ENCODE measurements at regions not wholly inside any gene's neighbourhood (a gene's known extent, or its start where the extent isn't known, plus 50 kb on each side); places are given as distances from the start of the nearest gene placed in this dataset.

DNA sequence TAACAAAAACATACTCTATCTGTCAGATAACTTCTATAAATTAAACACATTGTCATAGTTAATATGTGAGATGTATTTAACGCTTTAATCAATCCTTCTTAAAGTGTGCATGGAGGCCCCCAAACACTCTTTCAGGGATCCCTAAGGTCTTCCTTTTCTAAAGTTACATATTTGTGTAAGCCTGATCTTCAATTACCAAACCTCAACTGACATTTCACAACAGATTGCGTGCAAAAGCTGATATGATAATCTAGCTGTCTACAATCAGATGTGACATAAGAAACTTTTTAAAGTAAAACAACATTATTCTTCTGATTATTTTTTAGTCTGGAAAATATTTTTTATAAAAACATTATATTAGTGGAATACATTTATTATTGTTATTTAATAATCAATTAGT, 1850.4 kb downstream of the OLFM4 start:
- Mint-ChIP-seq H3K4me1 (no peaks in the 10 kb centered on the region), H3K4me3 (no peak overlapping the region), H3K9me3 (peaks cover 2% of the 10 kb centered on the region), H3K27ac (no peak overlapping the region), H3K27me3 (no peaks in the 10 kb centered on the region), H3K36me3 (no peaks in the 10 kb centered on the region)
- CTCF ChIA-PET = no interaction called here
- no peak for DNase-seq

- H3K4me1 Mint-ChIP-seq = no peaks in the 10 kb centered on the region
- H3K4me3 Mint-ChIP-seq = no peak overlapping the region
- DNase-seq = no peak
- CTCF ChIA-PET = no interaction called here
- H3K27me3 Mint-ChIP-seq = no peaks in the 10 kb centered on the region
- H3K9me3 Mint-ChIP-seq = peaks cover 3% of the 10 kb centered on the region
- no peak overlapping the region for H3K27ac Mint-ChIP-seq
- H3K36me3 Mint-ChIP-seq = no peaks in the 10 kb centered on the region
Observed at GRCh38 chr13:54884682-54885081, 1856.1 kb downstream of the OLFM4 start.

DNA sequence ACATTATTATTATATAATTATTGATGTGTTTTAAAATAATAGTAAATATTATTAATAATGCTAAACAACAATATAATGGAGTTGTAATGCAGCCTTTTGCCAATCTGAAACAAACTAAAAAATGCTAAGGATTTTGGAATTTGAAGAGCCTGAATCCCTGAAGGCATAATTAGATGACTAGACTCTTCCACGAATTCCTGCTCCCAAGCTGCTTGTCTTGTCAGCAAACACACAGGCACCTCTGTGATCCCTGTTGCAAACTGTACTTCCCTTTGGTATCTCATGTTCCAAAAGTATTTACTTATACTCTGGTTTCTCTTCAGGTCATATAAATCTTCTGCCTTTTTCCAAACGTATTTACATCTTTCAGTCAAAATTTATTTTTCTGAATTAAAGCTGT, 1862.4 kb downstream of the OLFM4 start:
- Mint-ChIP-seq H3K4me1 (no peaks in the 10 kb centered on the region), H3K9me3 (peaks cover 8% of the 10 kb centered on the region), H3K36me3 (no peaks in the 10 kb centered on the region), H3K27ac (no peak overlapping the region), H3K4me3 (no peak overlapping the region), H3K27me3 (no peaks in the 10 kb centered on the region)
- CTCF ChIA-PET = no interaction called here
- DNase-seq = no peak

DNA sequence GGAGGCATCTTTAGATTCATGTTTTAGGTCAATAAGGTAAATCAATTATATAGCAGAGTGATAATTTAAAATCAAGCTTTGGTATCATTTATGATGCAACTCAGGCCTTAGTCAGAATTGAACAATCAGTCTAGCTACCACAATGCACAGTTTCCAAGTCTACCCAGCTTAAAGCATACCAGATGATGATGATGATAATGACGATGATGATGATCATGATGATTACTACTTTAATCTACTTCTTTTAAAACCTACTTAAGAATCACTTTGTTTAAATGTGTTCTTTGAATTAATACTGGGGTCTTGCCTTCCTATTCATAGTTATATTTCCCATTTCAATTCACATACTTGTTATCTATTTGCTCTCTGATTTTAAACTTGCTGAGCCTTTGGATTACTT, 1872.7 kb downstream of the OLFM4 start:
- H3K27ac Mint-ChIP-seq = no peak overlapping the region
- H3K9me3 Mint-ChIP-seq = peaks cover 1% of the 10 kb centered on the region
- H3K4me1 Mint-ChIP-seq = no peaks in the 10 kb centered on the region
- no peaks in the 10 kb centered on the region for H3K36me3 Mint-ChIP-seq
- no peaks in the 10 kb centered on the region for H3K27me3 Mint-ChIP-seq
- H3K4me3 Mint-ChIP-seq = no peak overlapping the region
- CTCF ChIA-PET = no interaction called here
- no peak for DNase-seq

DNA sequence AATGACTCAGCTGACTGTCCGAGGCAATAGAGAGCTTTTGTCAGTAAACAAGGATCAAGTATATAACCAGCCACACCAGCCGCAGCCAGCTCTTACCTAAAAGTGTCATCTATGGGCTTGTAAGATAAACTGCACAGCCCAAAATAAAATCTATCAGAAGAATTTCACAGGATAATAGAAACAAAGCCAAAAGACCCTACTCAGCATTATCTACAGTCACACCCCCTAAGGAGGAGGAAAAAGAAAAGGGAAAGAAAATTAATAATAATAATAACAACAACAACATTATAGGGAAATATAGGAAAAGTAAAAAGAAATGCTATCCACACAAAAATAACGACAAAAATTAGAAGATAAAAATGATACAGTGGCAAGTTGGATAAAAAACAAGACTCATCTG, 1883.8 kb downstream of the OLFM4 start:
- H3K4me1 Mint-ChIP-seq = no peaks in the 10 kb centered on the region
- H3K27ac Mint-ChIP-seq = no peak overlapping the region
- no peak overlapping the region for H3K4me3 Mint-ChIP-seq
- H3K27me3 Mint-ChIP-seq = no peaks in the 10 kb centered on the region
- CTCF ChIA-PET = no interaction called here
- H3K9me3 Mint-ChIP-seq = peaks cover 8% of the 10 kb centered on the region
- no peaks in the 10 kb centered on the region for H3K36me3 Mint-ChIP-seq
- no peak for DNase-seq

- Mint-ChIP-seq H3K4me3 (no peak overlapping the region), H3K36me3 (no peaks in the 10 kb centered on the region), H3K27me3 (no peaks in the 10 kb centered on the region), H3K9me3 (peaks cover 8% of the 10 kb centered on the region), H3K4me1 (no peaks in the 10 kb centered on the region), H3K27ac (no peak overlapping the region)
- CTCF ChIA-PET = no interaction called here
- no peak for DNase-seq
Observed at GRCh38 chr13:54913668-54914067, 1885.1 kb downstream of the OLFM4 start.

GRCh38 chr13:54927538-54927937, 1898.9 kb downstream of the OLFM4 start:
- no peak overlapping the region for H3K4me3 Mint-ChIP-seq
- no peaks in the 10 kb centered on the region for H3K36me3 Mint-ChIP-seq
- H3K27me3 Mint-ChIP-seq = no peaks in the 10 kb centered on the region
- peaks cover 9% of the 10 kb centered on the region for H3K9me3 Mint-ChIP-seq
- no peak overlapping the region for H3K27ac Mint-ChIP-seq
- no peaks in the 10 kb centered on the region for H3K4me1 Mint-ChIP-seq
- no peak for DNase-seq
- CTCF ChIA-PET = no interaction called here

DNA sequence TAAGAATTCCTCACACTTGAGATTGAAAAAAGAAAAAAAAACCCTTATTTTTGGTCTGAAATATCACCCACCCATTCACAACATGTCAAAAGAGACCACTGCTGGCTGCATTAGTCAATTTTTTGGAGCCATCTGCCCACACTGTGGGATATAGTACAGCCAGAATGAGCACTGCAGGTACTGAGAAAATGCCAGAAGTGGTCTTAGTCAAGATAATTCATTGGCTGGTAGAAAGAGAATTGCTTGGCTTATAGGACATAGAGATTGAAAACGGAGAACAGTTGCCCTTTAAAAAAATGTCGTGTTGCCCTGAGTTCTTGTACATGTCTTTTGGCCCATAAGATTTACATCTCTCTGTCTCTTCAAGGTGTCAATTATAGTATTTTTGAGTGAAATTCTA, 1899.5 kb downstream of the OLFM4 start:
- Mint-ChIP-seq H3K9me3 (peaks cover 8% of the 10 kb centered on the region), H3K27me3 (no peaks in the 10 kb centered on the region), H3K4me1 (no peaks in the 10 kb centered on the region), H3K36me3 (no peaks in the 10 kb centered on the region), H3K4me3 (no peak overlapping the region), H3K27ac (no peak overlapping the region)
- DNase-seq = no peak
- CTCF ChIA-PET = no interaction called here

- DNase-seq = no peak
- H3K27me3 Mint-ChIP-seq = no peaks in the 10 kb centered on the region
- H3K9me3 Mint-ChIP-seq = peaks cover 17% of the 10 kb centered on the region
- no peaks in the 10 kb centered on the region for H3K4me1 Mint-ChIP-seq
- CTCF ChIA-PET = no interaction called here
- H3K36me3 Mint-ChIP-seq = no peaks in the 10 kb centered on the region
- H3K27ac Mint-ChIP-seq = no peak overlapping the region
- no peak overlapping the region for H3K4me3 Mint-ChIP-seq
Observed at GRCh38 chr13:54934121-54934520, 1905.5 kb downstream of the OLFM4 start.

DNA sequence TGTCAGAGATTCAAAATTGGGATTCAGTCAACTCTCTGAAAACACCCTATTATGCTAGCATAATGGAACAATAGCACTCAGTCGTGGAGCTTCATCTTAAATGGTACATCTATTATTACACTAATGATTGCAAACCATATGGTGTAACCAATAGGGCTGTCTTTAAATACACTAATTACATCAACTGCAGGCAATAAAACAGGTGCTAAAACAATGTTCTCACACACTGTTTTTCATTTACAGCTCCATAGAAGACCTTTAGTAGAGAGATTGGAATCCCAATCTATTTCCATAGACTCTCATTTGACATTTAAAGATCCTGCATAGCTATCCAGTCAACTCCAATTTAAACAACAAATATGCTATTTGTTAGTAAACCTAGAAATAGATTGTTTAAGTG, 1917.4 kb downstream of the OLFM4 start:
- Mint-ChIP-seq H3K4me1 (no peaks in the 10 kb centered on the region), H3K27me3 (no peaks in the 10 kb centered on the region), H3K9me3 (no peaks in the 10 kb centered on the region), H3K36me3 (no peaks in the 10 kb centered on the region), H3K27ac (no peak overlapping the region), H3K4me3 (no peak overlapping the region)
- CTCF ChIA-PET = no interaction called here
- no peak for DNase-seq

GRCh38 chr13:54949735-54950134, 1921.1 kb downstream of the OLFM4 start:
- CTCF ChIA-PET = no interaction called here
- Mint-ChIP-seq H3K9me3 (no peaks in the 10 kb centered on the region), H3K27me3 (no peaks in the 10 kb centered on the region), H3K4me3 (no peak overlapping the region), H3K4me1 (no peaks in the 10 kb centered on the region), H3K27ac (no peak overlapping the region), H3K36me3 (no peaks in the 10 kb centered on the region)
- no peak for DNase-seq

- no peaks in the 10 kb centered on the region for H3K4me1 Mint-ChIP-seq
Observed at GRCh38 chr13:54950546-54950945, 1921.9 kb downstream of the OLFM4 start.

GRCh38 chr13:54953786-54954185, 1925.2 kb downstream of the OLFM4 start:
- no peak for DNase-seq
- Mint-ChIP-seq H3K27ac (no peak overlapping the region), H3K9me3 (peaks cover 2% of the 10 kb centered on the region), H3K4me3 (no peak overlapping the region), H3K27me3 (no peaks in the 10 kb centered on the region), H3K36me3 (no peaks in the 10 kb centered on the region), H3K4me1 (no peaks in the 10 kb centered on the region)
- CTCF ChIA-PET = no interaction called here

More at GRCh38 chr13:54950546-54950945, 1921.9 kb downstream of the OLFM4 start:
- H3K27me3 Mint-ChIP-seq = no peaks in the 10 kb centered on the region
- DNase-seq = no peak
- H3K27ac Mint-ChIP-seq = no peak overlapping the region
- CTCF ChIA-PET = no interaction called here
- no peaks in the 10 kb centered on the region for H3K36me3 Mint-ChIP-seq
- H3K9me3 Mint-ChIP-seq = no peaks in the 10 kb centered on the region
- H3K4me3 Mint-ChIP-seq = no peak overlapping the region

- Mint-ChIP-seq H3K9me3 (peaks cover 11% of the 10 kb centered on the region), H3K36me3 (no peaks in the 10 kb centered on the region), H3K27me3 (no peaks in the 10 kb centered on the region), H3K4me1 (no peaks in the 10 kb centered on the region), H3K4me3 (no peak overlapping the region), H3K27ac (no peak overlapping the region)
- CTCF ChIA-PET = no interaction called here
- DNase-seq = no peak
Observed at GRCh38 chr13:54958781-54959180, 1930.2 kb downstream of the OLFM4 start.

DNA sequence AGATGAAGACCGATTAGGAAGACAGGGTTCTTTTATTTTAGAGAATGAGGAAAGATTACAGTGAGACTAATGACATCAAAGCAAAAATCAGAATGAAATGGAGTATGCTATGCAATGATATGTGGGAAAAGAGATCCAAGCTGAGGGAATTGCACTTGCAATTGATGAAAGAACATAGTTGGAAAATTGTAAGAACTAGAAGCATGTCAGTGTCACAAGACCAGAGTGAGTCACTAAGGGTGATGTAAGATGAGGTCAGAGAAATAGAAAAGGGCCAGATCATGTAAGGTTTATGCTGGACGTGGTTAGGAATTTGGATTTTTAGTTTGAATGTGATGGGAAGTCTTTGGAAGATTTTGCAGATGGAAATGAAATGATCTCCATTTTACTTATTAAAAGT, 1937.3 kb downstream of the OLFM4 start:
- no peak for DNase-seq
- Mint-ChIP-seq H3K4me3 (no peak overlapping the region), H3K36me3 (no peaks in the 10 kb centered on the region), H3K27me3 (no peaks in the 10 kb centered on the region), H3K4me1 (no peaks in the 10 kb centered on the region), H3K9me3 (peaks cover 3% of the 10 kb centered on the region), H3K27ac (no peak overlapping the region)
- CTCF ChIA-PET = no interaction called here

DNA sequence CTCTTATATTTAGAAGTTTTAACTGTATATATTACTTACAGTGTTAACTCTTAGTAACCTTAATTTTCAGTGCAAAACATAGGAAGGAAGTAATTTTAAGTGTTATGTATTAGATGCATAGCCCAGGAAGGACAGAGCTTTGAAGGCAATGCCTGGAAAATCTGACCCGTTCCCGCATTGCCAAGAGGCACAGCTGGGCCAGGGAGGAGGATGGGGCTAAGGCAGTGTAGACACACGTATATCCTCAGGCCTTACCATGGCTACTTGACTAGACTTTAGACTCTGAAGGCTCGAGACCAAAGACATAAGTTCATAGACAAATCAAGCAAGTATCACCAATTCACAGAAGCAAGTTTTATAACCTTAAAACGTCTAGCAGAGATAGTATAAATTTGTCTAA, 1944.2 kb downstream of the OLFM4 start:
- no peaks in the 10 kb centered on the region for H3K36me3 Mint-ChIP-seq
- no peaks in the 10 kb centered on the region for H3K4me1 Mint-ChIP-seq
- H3K27me3 Mint-ChIP-seq = no peaks in the 10 kb centered on the region
- no peak for DNase-seq
- H3K4me3 Mint-ChIP-seq = no peak overlapping the region
- no peak overlapping the region for H3K27ac Mint-ChIP-seq
- peaks cover 4% of the 10 kb centered on the region for H3K9me3 Mint-ChIP-seq
- CTCF ChIA-PET = no interaction called here

All from activated naive CD4-positive, alpha-beta T cell treated with anti-CD3 and anti-CD28 coated beads, Interleukin-2, amount 10 ng/mL, durations not matched to agents 7 days and 5 days (primary cell).